ENCODE measurements at regions not wholly inside any gene's neighbourhood (a gene's known extent, or its start where the extent isn't known, plus 50 kb on each side); places are given as distances from the start of the nearest gene placed in this dataset.

GRCh38 chr9:28692012-28692411 lies 1118.7 kb upstream of the C9orf72 start:
- H3K14ac ChIP-seq (ENCODE audit: insufficient read length) = no peak overlapping the region
- H2BK5ac ChIP-seq (ENCODE audit: low read depth, low read length) = no peak overlapping the region
- CTCF ChIA-PET (ENCODE audit: partially characterized antibody) = no interaction called here
- no peak overlapping the region for H2BK120ac ChIP-seq (replicated peaks; ENCODE audit: low read depth, low read length)
- H3K36me3 ChIP-seq (ENCODE audit: control insufficient read depth in 2 of 4, insufficient read depth in 4 of 4, low read length in 3 of 4) = no peaks in the 10 kb centered on the region
- no peak overlapping the region for H4K91ac ChIP-seq (replicated peaks; ENCODE audit: insufficient read length, low read length)
- no peak overlapping the region for H2BK20ac ChIP-seq (ENCODE audit: low read length)
- no peak overlapping the region for H2BK15ac ChIP-seq (ENCODE audit: low read length)
- H3K27ac ChIP-seq (ENCODE audit: low read depth, low read length) = no peak overlapping the region
- FAIRE-seq = no peak
- H4K5ac ChIP-seq (ENCODE audit: insufficient read length, low read depth, low read length) = no peak overlapping the region
- no peak overlapping the region for H2AK5ac ChIP-seq (ENCODE audit: low read depth, low read length)
- POLR2A ChIA-PET (ENCODE audit: partially characterized antibody) = no interaction called here
- no peak overlapping the region for H3K18ac ChIP-seq (ENCODE audit: extremely low read depth, low read length)
- H4K20me1 ChIP-seq (replicated peaks in 1 of 2; ENCODE audit: control insufficient read depth in 1 of 2, insufficient read depth in 2 of 2, low read length in 2 of 2) = no peaks in the 10 kb centered on the region
- no peak overlapping the region for H2BK12ac ChIP-seq (ENCODE audit: low read depth, low read length)
- peaks cover 0 to 5% (median 2%) of the 10 kb centered on the region in 4 experiments; a peak in 2 of 7 replicates for H3K4me1 ChIP-seq (replicated peaks in 1 of 4; ENCODE audit: control insufficient read depth in 3 of 4, insufficient read depth in 4 of 4, low read length in 3 of 4)
- no peak overlapping the region for H4K8ac ChIP-seq (ENCODE audit: extremely low read depth, insufficient read depth, low read length)
- H3K9ac ChIP-seq (replicated peaks in 1 of 4; ENCODE audit: extremely low read depth in 1 of 4, low read depth in 3 of 4, low read length in 3 of 4) = no peak overlapping the region
- H3K23ac ChIP-seq (ENCODE audit: insufficient read length) = no peak overlapping the region
- H3K27me3 ChIP-seq (replicated peaks in 1 of 4; ENCODE audit: control insufficient read depth in 3 of 4, extremely low read depth in 1 of 4, insufficient read depth in 3 of 4, low read length in 3 of 4) = no peaks in the 10 kb centered on the region
- no peaks in the 10 kb centered on the region for H3K23me2 ChIP-seq (ENCODE audit: low read depth, low read length)
- H3K4me3 ChIP-seq (ENCODE audit: extremely low read depth in 1 of 4, insufficient read depth in 2 of 4, low read depth in 3 of 4, low read length in 4 of 4) = no peak overlapping the region
- DNase-seq (ENCODE audit: low read depth in 1 of 2, low spot score in 2 of 2) = no peak
- H3K4me2 ChIP-seq (ENCODE audit: insufficient read depth in 1 of 2, low read depth in 2 of 2, low read length in 2 of 2) = no peak overlapping the region
- no peak overlapping the region for H2AFZ ChIP-seq (ENCODE audit: low read length)
- WGBS, 2 experiments (ENCODE audit: extremely low coverage in 1 of 2, insufficient coverage in 1 of 2, insufficient read length in 1 of 2, insufficient replicate concordance in 2 of 2, low coverage in 1 of 2, low lambda C conversion rate in 2 of 2, missing lambda C conversion rate in 1 of 2) = 92% methylated on average over 8 of the region's 8 CpGs; no CpG with 5 or more reads in 1 of the 2 experiments
- no peaks in the 10 kb centered on the region for H3K9me3 ChIP-seq (ENCODE audit: insufficient read depth in 2 of 2, low read depth in 1 of 2, low read length in 1 of 2)
- H3K79me1 ChIP-seq (ENCODE audit: low read depth, low read length) = no peaks in the 10 kb centered on the region
- no peak overlapping the region for H3K4ac ChIP-seq (replicated peaks; ENCODE audit: insufficient read length, low read depth, low read length)
- no peaks in the 10 kb centered on the region for H3K79me2 ChIP-seq (ENCODE audit: control insufficient read depth in 1 of 2, insufficient read depth in 2 of 2, low read length in 2 of 2)
- H3K56ac ChIP-seq (replicated peaks; ENCODE audit: insufficient read length, low read depth, low read length) = no peak overlapping the region
- TF ChIP-seq JUND (IDR thresholded peaks at IDR 0.05; ENCODE audit: low read length) (no peak), GABPA (IDR thresholded peaks at IDR 0.05; ENCODE audit: borderline replicate concordance, insufficient read depth, low read length) (no peak), TAF1 (IDR thresholded peaks at IDR 0.05; ENCODE audit: low read depth, low read length) (no peak), BRCA1 (IDR thresholded peaks at IDR 0.05; ENCODE audit: low read depth, low read length) (no peak), RBBP5 (IDR thresholded peaks at IDR 0.05; ENCODE audit: borderline replicate concordance, low read depth, low read length) (no peak), ZNF274 (IDR thresholded peaks at IDR 0.05; ENCODE audit: borderline replicate concordance, extremely low read depth, low read length) (no peak), PHF8 (conservative IDR thresholded peaks at IDR 0.05; ENCODE audit: low read depth, low read length) (no peak), POU5F1 (IDR thresholded peaks at IDR 0.05; ENCODE audit: low read depth, low read length) (no peak), HDAC6 (IDR thresholded peaks at IDR 0.05; ENCODE audit: low read depth, low read length) (no peak), KDM1A (IDR thresholded peaks at IDR 0.05; ENCODE audit: borderline replicate concordance, low read length) (no peak), BCL11A (IDR thresholded peaks at IDR 0.05; ENCODE audit: low read depth in 2 of 2, low read length in 2 of 2) (no peak), KDM5A (IDR thresholded peaks at IDR 0.05; ENCODE audit: low read length) (no peak), BACH1 (IDR thresholded peaks at IDR 0.05; ENCODE audit: low read length) (no peak)
- TF ChIP-seq, protein P1, sequence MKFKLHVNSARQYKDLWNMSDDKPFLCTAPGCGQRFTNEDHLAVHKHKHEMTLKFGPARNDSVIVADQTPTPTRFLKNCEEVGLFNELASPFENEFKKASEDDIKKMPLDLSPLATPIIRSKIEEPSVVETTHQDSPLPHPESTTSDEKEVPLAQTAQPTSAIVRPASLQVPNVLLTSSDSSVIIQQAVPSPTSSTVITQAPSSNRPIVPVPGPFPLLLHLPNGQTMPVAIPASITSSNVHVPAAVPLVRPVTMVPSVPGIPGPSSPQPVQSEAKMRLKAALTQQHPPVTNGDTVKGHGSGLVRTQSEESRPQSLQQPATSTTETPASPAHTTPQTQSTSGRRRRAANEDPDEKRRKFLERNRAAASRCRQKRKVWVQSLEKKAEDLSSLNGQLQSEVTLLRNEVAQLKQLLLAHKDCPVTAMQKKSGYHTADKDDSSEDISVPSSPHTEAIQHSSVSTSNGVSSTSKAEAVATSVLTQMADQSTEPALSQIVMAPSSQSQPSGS (IDR thresholded peaks at IDR 0.05; ENCODE audit: low read length) = no peak
